WI38 (cell line): ENCODE measurements at regions not wholly inside any gene's neighbourhood (a gene's known extent, or its start where the extent isn't known, plus 50 kb on each side); places are given as distances from the start of the nearest gene placed in this dataset.
"Not testable (repeated sequence)": the region's sequence is repeated elsewhere in the genome, so short reads cannot be mapped to it uniquely, and the experiment has no call there.

Source experiments
- H3K4me3 ChIP-seq: 2 replicates; pipeline ENCODE4 v1.5.1; 2011; ENCODE audit warnings: low read depth, mild to moderate bottlenecking, control low read depth, low read length
- TF ChIP-seq, protein P1 (sequence below): IDR thresholded peaks from 2 replicates; pipeline ENCODE4 v1.5.1; 2012; ENCODE audit warnings: low read depth, mild to moderate bottlenecking, control low read depth, low read length

GRCh38 chr6:74455786-74456185 is 750.1 kb downstream of the COL12A1 start:
- H3K4me3 ChIP-seq, result no peak overlapping the region
- TF ChIP-seq, protein P1, sequence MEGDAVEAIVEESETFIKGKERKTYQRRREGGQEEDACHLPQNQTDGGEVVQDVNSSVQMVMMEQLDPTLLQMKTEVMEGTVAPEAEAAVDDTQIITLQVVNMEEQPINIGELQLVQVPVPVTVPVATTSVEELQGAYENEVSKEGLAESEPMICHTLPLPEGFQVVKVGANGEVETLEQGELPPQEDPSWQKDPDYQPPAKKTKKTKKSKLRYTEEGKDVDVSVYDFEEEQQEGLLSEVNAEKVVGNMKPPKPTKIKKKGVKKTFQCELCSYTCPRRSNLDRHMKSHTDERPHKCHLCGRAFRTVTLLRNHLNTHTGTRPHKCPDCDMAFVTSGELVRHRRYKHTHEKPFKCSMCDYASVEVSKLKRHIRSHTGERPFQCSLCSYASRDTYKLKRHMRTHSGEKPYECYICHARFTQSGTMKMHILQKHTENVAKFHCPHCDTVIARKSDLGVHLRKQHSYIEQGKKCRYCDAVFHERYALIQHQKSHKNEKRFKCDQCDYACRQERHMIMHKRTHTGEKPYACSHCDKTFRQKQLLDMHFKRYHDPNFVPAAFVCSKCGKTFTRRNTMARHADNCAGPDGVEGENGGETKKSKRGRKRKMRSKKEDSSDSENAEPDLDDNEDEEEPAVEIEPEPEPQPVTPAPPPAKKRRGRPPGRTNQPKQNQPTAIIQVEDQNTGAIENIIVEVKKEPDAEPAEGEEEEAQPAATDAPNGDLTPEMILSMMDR, result no peak

DNA sequence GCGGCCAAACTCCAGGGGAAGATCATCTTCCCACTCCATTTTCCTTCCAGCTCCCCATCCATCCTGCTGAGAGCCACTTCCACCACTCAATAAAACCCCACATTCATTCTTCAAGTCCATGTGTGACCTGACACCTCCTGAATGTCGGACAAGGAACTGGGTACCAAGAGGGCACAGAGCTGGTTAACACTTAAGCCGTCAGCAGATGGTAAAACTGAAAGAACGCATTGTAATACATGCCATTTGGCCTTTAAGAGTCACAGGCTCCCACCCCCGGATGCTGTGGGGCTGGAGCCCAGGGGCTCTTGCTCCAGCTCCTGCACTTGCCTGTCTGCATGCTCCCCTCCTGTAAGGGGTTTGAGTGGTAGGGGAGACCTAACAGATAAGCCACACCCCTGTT is 753.9 kb downstream of the COL12A1 start:
- H3K4me3 ChIP-seq, result no peak overlapping the region
- TF ChIP-seq, protein P1, result no peak

DNA sequence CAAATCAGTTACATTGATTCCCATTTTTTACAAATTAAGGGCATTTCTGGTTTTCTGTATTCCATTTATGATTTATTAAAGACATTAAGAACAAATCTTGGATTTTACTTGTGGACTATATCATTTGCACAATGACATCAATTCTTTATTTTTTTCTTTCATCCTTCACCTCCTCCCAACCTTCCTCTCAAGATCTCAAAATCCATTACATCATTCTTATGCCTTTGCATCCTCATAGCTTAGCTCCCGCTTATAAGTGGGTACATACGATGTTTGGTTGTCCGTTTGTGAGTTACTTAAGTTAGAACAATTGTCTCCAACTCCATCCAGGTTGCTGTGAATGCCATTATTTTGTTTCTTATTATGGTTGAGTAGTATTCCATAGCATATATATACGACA is 752.8 kb downstream of the CD109 start:
- H3K4me3 ChIP-seq, result no peak overlapping the region
- TF ChIP-seq, protein P1, result no peak

DNA sequence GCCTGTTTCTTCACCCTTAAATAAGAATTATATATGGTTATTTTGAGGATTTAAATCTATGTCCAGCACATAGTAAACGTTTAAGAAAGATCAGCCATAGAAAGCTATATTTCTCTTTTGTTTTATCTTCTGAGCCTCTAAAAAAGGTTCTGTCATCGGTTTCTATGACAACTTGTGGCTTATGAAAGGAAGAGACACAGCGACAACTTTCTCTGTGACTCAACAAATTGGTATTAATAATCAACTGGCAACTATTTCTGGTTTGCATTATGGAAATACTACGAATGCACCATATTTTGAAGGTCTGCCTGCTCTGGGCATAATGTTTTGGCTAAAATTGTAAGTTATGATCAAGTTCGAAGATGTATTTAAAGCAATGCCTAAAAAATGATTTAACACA is 751.0 kb downstream of the CD109 start:
- no peak overlapping the region for H3K4me3 ChIP-seq
- TF ChIP-seq, protein P1, result no peak

GRCh38 chr6:74439123-74439811 is 743.3 kb downstream of the CD109 start:
- TF ChIP-seq, protein P1, result no peak
- no peak overlapping the region for H3K4me3 ChIP-seq

GRCh38 chr6:74438395-74438794 is 742.4 kb downstream of the CD109 start:
- not testable (repeated sequence) for H3K4me3 ChIP-seq

GRCh38 chr6:74434171-74434570 is 738.2 kb downstream of the CD109 start:
- no peak overlapping the region for H3K4me3 ChIP-seq
- TF ChIP-seq, protein P1, result no peak
